GM19372 (cell line): ENCODE measurements at regions not wholly inside any gene's neighbourhood (a gene's known extent, or its start where the extent isn't known, plus 50 kb on each side); places are given as distances from the start of the nearest gene placed in this dataset.
"Not testable (repeated sequence)": the region's sequence is repeated elsewhere in the genome, so short reads cannot be mapped to it uniquely, and the experiment has no call there.

Experiments used
- ATAC-seq: cut with Tn5 transposase; IDR thresholded peaks from one replicate; pipeline ENCODE4 v1.9.1; 2021; ENCODE audit warnings: mild to moderate bottlenecking, low read depth, moderate library complexity; ENCODE audit not compliant: unreplicated experiment

- ATAC-seq = no peak
Observed at GRCh38 chr22:22123118-22123959, 121.2 kb upstream of the VPREB1 start.

- no peak for ATAC-seq
Observed at GRCh38 chr22:22122348-22123117, 122.1 kb upstream of the VPREB1 start.

- no peak for ATAC-seq
Observed at GRCh38 chr22:22121445-22121844, 123.1 kb upstream of the VPREB1 start.

GRCh38 chr22:22120160-22120559 lies 124.4 kb upstream of the VPREB1 start:
- ATAC-seq = no peak

GRCh38 chr22:22118987-22119386 lies 125.6 kb upstream of the VPREB1 start:
- no peak for ATAC-seq

- ATAC-seq = not testable (repeated sequence)
Observed at GRCh38 chr22:22117864-22118544, 126.6 kb upstream of the VPREB1 start.

- ATAC-seq = not testable (repeated sequence)
Observed at GRCh38 chr22:22116997-22117770, 127.4 kb upstream of the VPREB1 start.

GRCh38 chr22:22113701-22114100 lies 130.9 kb upstream of the VPREB1 start:
- no peak for ATAC-seq

GRCh38 chr22:22112533-22113294 lies 130.1 kb upstream of the TOP3B start:
- no peak for ATAC-seq

- ATAC-seq = no peak
Observed at GRCh38 chr22:22111983-22112382, 129.4 kb upstream of the TOP3B start.

GRCh38 chr22:22111267-22111751 lies 128.7 kb upstream of the TOP3B start:
- no peak for ATAC-seq

- ATAC-seq = no peak
Observed at GRCh38 chr22:22110548-22111266, 128.1 kb upstream of the TOP3B start.

GRCh38 chr22:22109693-22110466 lies 127.3 kb upstream of the TOP3B start:
- ATAC-seq = no peak

GRCh38 chr22:22106855-22107254 lies 124.3 kb upstream of the TOP3B start:
- ATAC-seq = no peak

- ATAC-seq = no peak
Observed at GRCh38 chr22:22105364-22105763, 122.8 kb upstream of the TOP3B start.

- no peak for ATAC-seq
Observed at GRCh38 chr22:22103078-22103875, 120.7 kb upstream of the TOP3B start.
